Progenitor cell of endocrine pancreas (in vitro differentiated cells): ENCODE measurements at regions not wholly inside any gene's neighbourhood (a gene's known extent, or its start where the extent isn't known, plus 50 kb on each side); places are given as distances from the start of the nearest gene placed in this dataset.

ENCODE experiments used
- DNase-seq: peaks from one replicate; pipeline ENCODE4 v3.0.0; 2021; ENCODE audit warnings: low spot score; ENCODE audit not compliant: unreplicated experiment
- H3K27ac Mint-ChIP-seq: 2 replicates; pipeline ENCODE4 v1.8.0; 2021; ENCODE audit warnings: mild to moderate bottlenecking, moderate library complexity, mixed read lengths
- H3K27me3 Mint-ChIP-seq: 2 replicates; pipeline ENCODE4 v1.8.0; 2021; ENCODE audit warnings: mixed read lengths
- H3K36me3 Mint-ChIP-seq: 2 replicates; pipeline ENCODE4 v1.8.0; 2022; ENCODE audit warnings: mixed read lengths; ENCODE audit not compliant: insufficient read depth
- H3K4me1 Mint-ChIP-seq: 2 replicates; pipeline ENCODE4 v1.8.0; 2021; ENCODE audit warnings: low read depth, mixed read lengths
- H3K4me3 Mint-ChIP-seq: 2 replicates; pipeline ENCODE4 v1.8.0; 2021; ENCODE audit warnings: low read depth, mild to moderate bottlenecking, moderate library complexity, mixed read lengths
- H3K9me3 Mint-ChIP-seq: 2 replicates; pipeline ENCODE4 v1.8.0; 2021; ENCODE audit warnings: low read depth, mixed read lengths
- TF ChIP-seq, protein P1 (sequence below): fragments of 200-600 bp; sonication (generic); IDR thresholded peaks from one replicate; pipeline ENCODE4 v1.5.0; 2021; ENCODE audit warnings: antibody characterized with exemption, mild to moderate bottlenecking; ENCODE audit not compliant: unreplicated experiment

- Mint-ChIP-seq H3K36me3 (peaks cover 1% of the 10 kb centered on the region), H3K9me3 (peaks cover 17% of the 10 kb centered on the region), H3K27ac (no peak overlapping the region), H3K4me1 (peaks cover 11% of the 10 kb centered on the region), H3K27me3 (peaks cover 3% of the 10 kb centered on the region), H3K4me3 (no peak overlapping the region)
- TF ChIP-seq, protein P1, sequence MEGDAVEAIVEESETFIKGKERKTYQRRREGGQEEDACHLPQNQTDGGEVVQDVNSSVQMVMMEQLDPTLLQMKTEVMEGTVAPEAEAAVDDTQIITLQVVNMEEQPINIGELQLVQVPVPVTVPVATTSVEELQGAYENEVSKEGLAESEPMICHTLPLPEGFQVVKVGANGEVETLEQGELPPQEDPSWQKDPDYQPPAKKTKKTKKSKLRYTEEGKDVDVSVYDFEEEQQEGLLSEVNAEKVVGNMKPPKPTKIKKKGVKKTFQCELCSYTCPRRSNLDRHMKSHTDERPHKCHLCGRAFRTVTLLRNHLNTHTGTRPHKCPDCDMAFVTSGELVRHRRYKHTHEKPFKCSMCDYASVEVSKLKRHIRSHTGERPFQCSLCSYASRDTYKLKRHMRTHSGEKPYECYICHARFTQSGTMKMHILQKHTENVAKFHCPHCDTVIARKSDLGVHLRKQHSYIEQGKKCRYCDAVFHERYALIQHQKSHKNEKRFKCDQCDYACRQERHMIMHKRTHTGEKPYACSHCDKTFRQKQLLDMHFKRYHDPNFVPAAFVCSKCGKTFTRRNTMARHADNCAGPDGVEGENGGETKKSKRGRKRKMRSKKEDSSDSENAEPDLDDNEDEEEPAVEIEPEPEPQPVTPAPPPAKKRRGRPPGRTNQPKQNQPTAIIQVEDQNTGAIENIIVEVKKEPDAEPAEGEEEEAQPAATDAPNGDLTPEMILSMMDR: no peak
- no peak for DNase-seq
Measured at GRCh38 chr7:41054960-41055661, 647.8 kb downstream of the INHBA start.

- Mint-ChIP-seq H3K36me3 (peaks cover 1% of the 10 kb centered on the region), H3K4me1 (peaks cover 4% of the 10 kb centered on the region), H3K27me3 (peaks cover 3% of the 10 kb centered on the region), H3K4me3 (no peak overlapping the region), H3K9me3 (peaks cover 14% of the 10 kb centered on the region), H3K27ac (no peak overlapping the region)
- TF ChIP-seq, protein P1: no peak
- no peak for DNase-seq
Measured at GRCh38 chr7:41053820-41054219, 649.1 kb downstream of the INHBA start.

DNA sequence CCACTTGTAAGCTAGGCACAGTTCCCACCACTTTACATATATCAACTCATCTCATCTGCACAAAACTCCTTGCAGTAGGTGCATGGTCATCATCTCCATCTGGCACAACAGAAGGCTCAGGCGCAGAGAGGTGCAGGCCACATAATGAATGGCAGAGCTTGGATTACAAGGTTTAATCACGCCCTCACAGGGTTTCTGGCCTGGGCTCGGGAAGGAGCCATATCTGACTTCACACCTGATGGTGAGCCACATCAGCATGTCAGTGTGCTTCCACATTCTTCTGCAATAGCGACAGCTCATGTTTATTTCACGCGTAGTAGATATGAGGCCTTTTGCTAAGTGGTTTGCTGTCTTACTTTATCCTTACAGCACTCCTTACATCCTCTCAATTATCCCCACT lies 650.2 kb downstream of the INHBA start:
- Mint-ChIP-seq H3K27ac (no peak overlapping the region), H3K9me3 (peaks cover 9% of the 10 kb centered on the region), H3K36me3 (no peaks in the 10 kb centered on the region), H3K4me3 (no peak overlapping the region), H3K4me1 (peaks cover 7% of the 10 kb centered on the region), H3K27me3 (peaks cover 3% of the 10 kb centered on the region)
- TF ChIP-seq, protein P1: no peak
- DNase-seq: no peak

GRCh38 chr7:41052201-41052600 lies 650.7 kb downstream of the INHBA start:
- Mint-ChIP-seq H3K9me3 (peaks cover 6% of the 10 kb centered on the region), H3K27me3 (peaks cover 3% of the 10 kb centered on the region), H3K27ac (no peak overlapping the region), H3K36me3 (no peaks in the 10 kb centered on the region), H3K4me3 (no peak overlapping the region), H3K4me1 (peaks cover 13% of the 10 kb centered on the region)
- TF ChIP-seq, protein P1: no peak
- DNase-seq: no peak

- Mint-ChIP-seq H3K27me3 (peaks cover 3% of the 10 kb centered on the region), H3K9me3 (peaks cover 5% of the 10 kb centered on the region), H3K4me3 (no peak overlapping the region), H3K4me1 (peaks cover 19% of the 10 kb centered on the region), H3K36me3 (no peaks in the 10 kb centered on the region), H3K27ac (no peak overlapping the region)
- no peak for DNase-seq
- TF ChIP-seq, protein P1: no peak
Measured at GRCh38 chr7:41051535-41051934, 651.4 kb downstream of the INHBA start.
